OCI-LY7 (cell line): ENCODE measurements at regions not wholly inside any gene's neighbourhood (a gene's known extent, or its start where the extent isn't known, plus 50 kb on each side); places are given as distances from the start of the nearest gene placed in this dataset.

Experiments used
- BruUV-seq: library from RNA; stranded (reverse); fragments of 400-500 nt; replicated peaks from 2 replicates; lab custom pipeline; 2021; lab: Mats Ljungman, UMichigan
- CTCF ChIA-PET: fragments of 300-600 bp; sonication (Branson Sonifier 250); formaldehyde crosslinking; loops from one replicate; lab custom pipeline; 2022; ENCODE audit warnings: antibody characterized with exemption; ENCODE audit not compliant: unreplicated experiment; lab: Charles Lee
- POLR2A ChIA-PET: fragments of 300-600 bp; sonication (Branson Sonifier 250); formaldehyde crosslinking; loops from one replicate; lab custom pipeline; 2022; ENCODE audit warnings: antibody characterized with exemption; lab: Charles Lee
- DNase-seq: peaks from one replicate; pipeline ENCODE4 v3.0.0-alpha.2; 2015; ENCODE audit warnings: low spot score
- H2AFZ ChIP-seq: fragments of 200-600 bp; sonication (generic), shearing (Covaris generic); 2 replicates; pipeline ENCODE4 v1.6.1; 2014; ENCODE audit warnings: mild to moderate bottlenecking, antibody characterized with exemption, low read length, moderate library complexity
- H3K27ac ChIP-seq: fragments of 200-600 bp; sonication (generic); 2 replicates; pipeline ENCODE4 v1.5.1; 2014; ENCODE audit warnings: mixed run types, low read depth, mild to moderate bottlenecking, moderate library complexity, low read length, inconsistent platforms; ENCODE audit not compliant: poor library complexity, severe bottlenecking
- H3K36me3 ChIP-seq: fragments of 200-600 bp; sonication (generic); 2 replicates; pipeline ENCODE4 v1.6.1; 2014; ENCODE audit warnings: mild to moderate bottlenecking, antibody characterized with exemption, low read length, moderate library complexity, mixed read lengths; ENCODE audit not compliant: insufficient read depth
- H3K4me1 ChIP-seq: fragments of 200-600 bp; sonication (generic); 2 replicates; pipeline ENCODE4 v1.5.1; 2014; ENCODE audit warnings: mild to moderate bottlenecking, low read length; ENCODE audit not compliant: insufficient read depth, poor library complexity, severe bottlenecking
- H3K4me2 ChIP-seq: fragments of 200-600 bp; sonication (generic); 2 replicates; pipeline ENCODE4 v1.6.1; 2014; ENCODE audit warnings: mild to moderate bottlenecking, low read length
- H3K4me3 ChIP-seq: fragments of 200-600 bp; sonication (generic); 2 replicates; pipeline ENCODE4 v1.5.1; 2014; ENCODE audit warnings: mild to moderate bottlenecking, low read depth, low read length; ENCODE audit not compliant: poor library complexity, severe bottlenecking
- H3K79me2 ChIP-seq: fragments of 200-600 bp; sonication (generic); 2 replicates; pipeline ENCODE4 v1.6.1; 2016; ENCODE audit warnings: low read depth, mild to moderate bottlenecking, low read length, moderate library complexity, mixed read lengths; ENCODE audit not compliant: insufficient read depth
- H3K9me2 ChIP-seq: fragments of 200-600 bp; sonication (generic); 2 replicates; pipeline ENCODE4 v1.6.1; 2016; ENCODE audit warnings: mild to moderate bottlenecking, low read length, mixed read lengths; ENCODE audit not compliant: insufficient read depth
- H3K9me3 ChIP-seq: fragments of 200-600 bp; sonication (generic); 2 replicates; pipeline ENCODE4 v1.6.1; 2014; ENCODE audit warnings: mild to moderate bottlenecking, mixed run types, low read length, mixed read lengths
- H4K20me1 ChIP-seq: fragments of 200-600 bp; sonication (generic); 2 replicates; pipeline ENCODE4 v1.6.1; 2014; ENCODE audit warnings: mild to moderate bottlenecking, antibody characterized with exemption, low read length, moderate library complexity, mixed read lengths; ENCODE audit not compliant: insufficient read depth
- EZH2phosphoT487 ChIP-seq: fragments of 200-600 bp; sonication (generic); IDR thresholded peaks from 2 replicates; pipeline ENCODE4 v1.6.1; 2018; ENCODE audit warnings: low read depth, borderline replicate concordance, mild to moderate bottlenecking, mixed run types, antibody characterized with exemption, low read length, moderate library complexity, mixed read lengths
- intact Hi-C: fragments of 100-400 bp; cut with micrococcal nuclease; formaldehyde crosslinking; loops from one replicate; pipeline ENCODE4 v1.10.0; 2022; ENCODE audit not compliant: unreplicated experiment
- TF ChIP-seq, protein P1 (sequence below): fragments of 200-600 bp; sonication (generic); conservative IDR thresholded peaks from 2 replicates; pipeline ENCODE4 v1.5.1; 2014; ENCODE audit warnings: mild to moderate bottlenecking, antibody characterized with exemption, low read length, moderate library complexity, mixed read lengths

DNA sequence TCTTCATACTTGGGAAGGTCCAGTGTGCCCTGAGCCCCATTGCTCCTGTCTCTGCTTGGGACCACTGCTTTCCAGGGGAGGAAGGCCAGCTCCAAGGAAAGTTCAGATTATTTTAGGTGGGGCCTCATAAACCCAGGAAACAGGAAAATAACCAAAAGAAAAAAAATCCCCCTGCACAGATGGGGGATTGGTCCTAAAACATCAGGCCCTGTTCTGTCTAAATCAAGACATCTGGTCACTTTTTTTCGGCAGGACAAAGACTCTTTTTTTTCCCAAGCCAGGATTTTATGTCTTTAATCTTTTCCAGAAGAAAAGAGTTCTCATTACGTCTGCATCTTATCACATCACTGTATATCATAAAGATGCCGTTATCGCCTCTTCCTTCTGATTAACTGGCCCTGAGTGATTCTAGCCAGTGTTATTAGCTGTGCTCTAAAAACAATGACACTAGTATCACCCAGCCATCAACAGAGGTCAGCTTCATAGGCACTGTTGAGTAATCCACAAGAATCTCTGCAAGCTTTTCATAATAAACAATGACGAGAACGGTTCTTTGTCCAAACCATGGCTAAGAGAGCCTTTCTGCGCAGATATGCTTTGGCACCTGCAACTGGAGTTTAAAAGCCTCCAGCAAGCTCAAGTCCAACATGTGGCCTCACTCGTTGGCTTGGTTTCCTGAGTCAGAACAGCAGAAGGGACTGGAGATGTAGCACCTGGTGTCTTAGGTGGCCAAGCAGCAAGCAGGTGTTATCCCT, 138.2 kb downstream of the VAPA start:
- ChIA-PET CTCF (no interaction called here), POLR2A (interaction anchor here (0.5 kb wide), 1 partner anchor 92 kb away, joined by 6 read pairs; no protein-coding TSS in a partner anchor)
- intact Hi-C loops = no loop called here
- Histone ChIP-seq H3K79me2 (no peaks in the 10 kb centered on the region), H3K27ac (no peak overlapping the region), H4K20me1 (no peaks in the 10 kb centered on the region), H3K4me2 (no peak overlapping the region), H2AFZ (no peak overlapping the region), H3K9me2 (no peaks in the 10 kb centered on the region), H3K4me3 (no peak overlapping the region), H3K36me3 (no peaks in the 10 kb centered on the region), H3K9me3 (no peaks in the 10 kb centered on the region), H3K4me1 (no peaks in the 10 kb centered on the region)
- DNase-seq = no peak
- no peak for TF ChIP-seq EZH2phosphoT487
- TF ChIP-seq, protein P1, sequence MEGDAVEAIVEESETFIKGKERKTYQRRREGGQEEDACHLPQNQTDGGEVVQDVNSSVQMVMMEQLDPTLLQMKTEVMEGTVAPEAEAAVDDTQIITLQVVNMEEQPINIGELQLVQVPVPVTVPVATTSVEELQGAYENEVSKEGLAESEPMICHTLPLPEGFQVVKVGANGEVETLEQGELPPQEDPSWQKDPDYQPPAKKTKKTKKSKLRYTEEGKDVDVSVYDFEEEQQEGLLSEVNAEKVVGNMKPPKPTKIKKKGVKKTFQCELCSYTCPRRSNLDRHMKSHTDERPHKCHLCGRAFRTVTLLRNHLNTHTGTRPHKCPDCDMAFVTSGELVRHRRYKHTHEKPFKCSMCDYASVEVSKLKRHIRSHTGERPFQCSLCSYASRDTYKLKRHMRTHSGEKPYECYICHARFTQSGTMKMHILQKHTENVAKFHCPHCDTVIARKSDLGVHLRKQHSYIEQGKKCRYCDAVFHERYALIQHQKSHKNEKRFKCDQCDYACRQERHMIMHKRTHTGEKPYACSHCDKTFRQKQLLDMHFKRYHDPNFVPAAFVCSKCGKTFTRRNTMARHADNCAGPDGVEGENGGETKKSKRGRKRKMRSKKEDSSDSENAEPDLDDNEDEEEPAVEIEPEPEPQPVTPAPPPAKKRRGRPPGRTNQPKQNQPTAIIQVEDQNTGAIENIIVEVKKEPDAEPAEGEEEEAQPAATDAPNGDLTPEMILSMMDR = no peak
- no TSS peak for BruUV-seq

DNA sequence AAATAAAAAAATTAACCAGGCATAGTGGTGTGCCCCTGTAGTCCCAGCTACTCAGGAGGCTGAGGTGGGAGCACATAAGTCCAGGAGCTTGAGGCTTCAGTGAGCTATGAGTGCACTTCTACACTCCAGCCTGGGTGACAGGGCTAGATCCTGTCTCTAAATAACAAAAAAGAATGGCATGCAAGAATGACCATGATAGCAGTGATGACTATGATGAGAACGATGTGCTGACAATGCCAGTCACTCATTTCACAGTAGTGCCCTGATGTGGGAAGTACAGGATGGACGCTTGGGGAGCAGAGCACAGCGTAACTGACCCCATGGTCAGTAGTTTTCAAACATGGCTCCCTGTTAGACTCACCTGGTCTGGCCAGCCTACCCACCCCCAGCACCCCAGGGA, 139.1 kb downstream of the VAPA start:
- H3K27ac ChIP-seq = no peak overlapping the region
- intact Hi-C loops = no loop called here
- ChIA-PET POLR2A (no interaction called here), CTCF (no interaction called here)
- TF ChIP-seq, protein P1 = no peak
- TF ChIP-seq EZH2phosphoT487 = no peak
- H3K4me2 ChIP-seq = no peak overlapping the region
- no peaks in the 10 kb centered on the region for H3K9me2 ChIP-seq
- H3K4me1 ChIP-seq = no peaks in the 10 kb centered on the region
- BruUV-seq = no TSS peak
- no peaks in the 10 kb centered on the region for H4K20me1 ChIP-seq
- no peaks in the 10 kb centered on the region for H3K79me2 ChIP-seq
- H2AFZ ChIP-seq = no peak overlapping the region
- no peaks in the 10 kb centered on the region for H3K9me3 ChIP-seq
- no peak for DNase-seq
- H3K4me3 ChIP-seq = no peak overlapping the region
- no peaks in the 10 kb centered on the region for H3K36me3 ChIP-seq

- no peak for TF ChIP-seq EZH2phosphoT487
- TF ChIP-seq, protein P1 = no peak
- intact Hi-C loops = no loop called here
- no TSS peak for BruUV-seq
These were observed 140.0 kb downstream of the VAPA start for GRCh38 chr18:10053861-10054260.

More at GRCh38 chr18:10053861-10054260, 140.0 kb downstream of the VAPA start:
- no peaks in the 10 kb centered on the region for H3K4me1 ChIP-seq
- no peak overlapping the region for H3K27ac ChIP-seq
- no peak overlapping the region for H3K4me2 ChIP-seq
- H3K79me2 ChIP-seq = no peaks in the 10 kb centered on the region
- DNase-seq = no peak
- no peak overlapping the region for H3K4me3 ChIP-seq
- no peaks in the 10 kb centered on the region for H3K9me3 ChIP-seq
- H3K36me3 ChIP-seq = no peaks in the 10 kb centered on the region
- no peak overlapping the region for H2AFZ ChIP-seq
- CTCF ChIA-PET = interaction anchor here (0.6 kb wide), 1 partner anchor 244 kb away, joined by 3 read pairs; no protein-coding TSS in a partner anchor
- no peaks in the 10 kb centered on the region for H4K20me1 ChIP-seq
- H3K9me2 ChIP-seq = no peaks in the 10 kb centered on the region
- POLR2A ChIA-PET = interaction anchor here (0.6 kb wide), 1 partner anchor 699 kb away, joined by 3 read pairs; no protein-coding TSS in a partner anchor
